HUES6 (cell line): ENCODE measurements at regions not wholly inside any gene's neighbourhood (a gene's known extent, or its start where the extent isn't known, plus 50 kb on each side); places are given as distances from the start of the nearest gene placed in this dataset.

Experiments used
- H3K27ac ChIP-seq: 2 replicates; pipeline ENCODE4 v1.7.0; 2013; ENCODE audit warnings: low read depth, mild to moderate bottlenecking, low read length, inconsistent platforms
- H3K27me3 ChIP-seq: 2 replicates; pipeline ENCODE4 v1.6.1; 2013; ENCODE audit warnings: low read length; ENCODE audit not compliant: control insufficient read depth, insufficient read depth
- H3K36me3 ChIP-seq: 2 replicates; pipeline ENCODE4 v1.6.1; 2013; ENCODE audit warnings: low read length; ENCODE audit not compliant: control insufficient read depth, insufficient read depth
- H3K4me1 ChIP-seq: 2 replicates; pipeline ENCODE4 v1.6.1; 2013; ENCODE audit warnings: low read length; ENCODE audit not compliant: control insufficient read depth, insufficient read depth
- H3K4me3 ChIP-seq: 2 replicates; pipeline ENCODE4 v1.5.1; 2013; ENCODE audit warnings: low read depth, low read length
- H3K9ac ChIP-seq: one replicate; pipeline ENCODE4 v1.6.1; 2013; ENCODE audit warnings: mild to moderate bottlenecking, low read length
- H3K9me3 ChIP-seq: 2 replicates; pipeline ENCODE4 v1.6.1; 2013; ENCODE audit warnings: low read depth, low read length; ENCODE audit not compliant: control insufficient read depth, insufficient read depth

GRCh38 chr3:168416446-168416845 is 320.7 kb upstream of the GOLIM4 start:
- Histone ChIP-seq H3K9me3 (no peaks in the 10 kb centered on the region), H3K4me3 (no peak overlapping the region), H3K27ac (no peak overlapping the region), H3K36me3 (no peaks in the 10 kb centered on the region), H3K4me1 (peaks cover 10% of the 10 kb centered on the region; the same call in 1 of the 2 replicates), H3K27me3 (no peaks in the 10 kb centered on the region), H3K9ac (no peak overlapping the region)

DNA sequence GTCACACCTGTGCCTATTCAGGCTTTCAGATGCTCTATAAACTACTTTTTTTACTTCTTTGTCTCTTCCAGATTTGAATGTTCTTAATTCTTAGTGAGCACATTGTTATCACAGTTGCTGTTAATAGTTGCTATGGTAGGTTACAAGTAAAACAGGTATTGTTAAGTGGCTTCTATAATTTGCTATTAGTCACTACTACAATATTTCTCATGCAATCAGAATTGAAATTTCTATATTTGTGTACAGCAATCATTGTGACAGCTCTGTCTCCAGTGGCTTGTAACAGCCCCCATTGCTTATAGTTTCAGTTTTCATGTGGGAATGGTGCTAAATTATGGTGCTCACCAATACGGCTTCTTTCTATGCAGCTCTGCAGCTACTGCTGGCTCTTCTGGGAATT is 318.4 kb upstream of the GOLIM4 start:
- Histone ChIP-seq H3K9me3 (no peaks in the 10 kb centered on the region), H3K27me3 (no peaks in the 10 kb centered on the region), H3K4me3 (no peak overlapping the region), H3K4me1 (peaks cover 10% of the 10 kb centered on the region; the same call in 1 of the 2 replicates), H3K9ac (no peak overlapping the region), H3K27ac (no peak overlapping the region), H3K36me3 (no peaks in the 10 kb centered on the region)

- no peak overlapping the region for H3K9ac ChIP-seq
- H3K27ac ChIP-seq: no peak overlapping the region
Measured at GRCh38 chr3:168407381-168407780, 311.7 kb upstream of the GOLIM4 start.

DNA sequence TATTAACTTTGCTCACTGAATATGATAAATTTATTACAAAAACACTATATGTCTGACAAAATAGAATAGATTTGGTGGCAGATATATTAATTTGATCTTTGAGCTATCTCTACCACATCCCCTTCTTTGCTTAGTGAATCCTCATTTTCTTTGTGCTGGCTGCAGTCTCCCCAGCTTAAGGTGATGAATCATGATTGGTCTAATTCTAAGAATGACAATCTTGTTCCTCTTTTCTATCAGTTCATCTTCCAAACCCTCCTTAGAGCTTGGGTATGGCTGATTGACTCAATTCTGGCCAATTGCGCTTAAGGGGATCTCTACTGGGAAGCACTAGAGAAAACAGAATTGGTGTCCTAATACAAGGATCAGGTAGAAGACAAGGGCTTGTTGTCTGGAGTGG is 309.6 kb upstream of the GOLIM4 start:
- Histone ChIP-seq H3K27me3 (no peaks in the 10 kb centered on the region), H3K36me3 (no peaks in the 10 kb centered on the region), H3K9ac (no peak overlapping the region)

More at GRCh38 chr3:168407381-168407780, 311.7 kb upstream of the GOLIM4 start:
- Histone ChIP-seq H3K36me3 (no peaks in the 10 kb centered on the region), H3K4me1 (peaks cover 6% of the 10 kb centered on the region; the same call in 1 of the 2 replicates), H3K4me3 (no peak overlapping the region), H3K27me3 (no peaks in the 10 kb centered on the region), H3K9me3 (no peaks in the 10 kb centered on the region)

GRCh38 chr3:168398371-168399025 is 302.8 kb upstream of the GOLIM4 start:
- Histone ChIP-seq H3K9me3 (no peaks in the 10 kb centered on the region), H3K27ac (no peak overlapping the region), H3K4me3 (no peak overlapping the region), H3K4me1 (peaks cover 7% of the 10 kb centered on the region; the same call in 1 of the 2 replicates), H3K27me3 (no peaks in the 10 kb centered on the region), H3K9ac (no peak overlapping the region), H3K36me3 (no peaks in the 10 kb centered on the region)

More for the DNA sequence above, 309.6 kb upstream of the GOLIM4 start:
- H3K9me3 ChIP-seq: no peaks in the 10 kb centered on the region
- H3K4me3 ChIP-seq: no peak overlapping the region
- peaks cover 6% of the 10 kb centered on the region; the same call in 1 of the 2 replicates for H3K4me1 ChIP-seq
- H3K27ac ChIP-seq: no peak overlapping the region

DNA sequence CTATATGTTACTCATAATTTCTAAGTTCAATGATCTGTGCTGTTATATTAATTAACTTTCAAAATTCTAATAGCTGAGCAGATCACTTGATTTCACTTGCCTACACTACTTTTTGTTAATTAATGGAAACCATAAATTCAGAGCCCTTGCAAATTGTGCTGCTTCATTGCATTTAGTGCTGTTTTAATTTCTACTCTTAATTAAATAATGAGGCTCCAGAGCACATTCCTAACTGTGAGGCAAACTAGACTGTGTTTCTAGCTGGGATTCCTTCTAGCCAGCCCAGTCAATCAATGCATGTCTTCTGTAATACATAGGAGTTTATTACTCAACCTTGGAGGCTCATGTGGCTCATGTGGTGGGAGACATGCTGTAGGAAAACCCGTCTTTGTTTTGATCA is 301.1 kb upstream of the GOLIM4 start:
- H3K4me3 ChIP-seq: no peak overlapping the region
- no peak overlapping the region for H3K27ac ChIP-seq
- no peak overlapping the region for H3K9ac ChIP-seq
- no peaks in the 10 kb centered on the region for H3K36me3 ChIP-seq
- no peaks in the 10 kb centered on the region for H3K9me3 ChIP-seq
- peaks cover 7% of the 10 kb centered on the region; the same call in 1 of the 2 replicates for H3K4me1 ChIP-seq
- H3K27me3 ChIP-seq: no peaks in the 10 kb centered on the region

- no peaks in the 10 kb centered on the region for H3K36me3 ChIP-seq
- no peaks in the 10 kb centered on the region for H3K27me3 ChIP-seq
- no peak overlapping the region for H3K4me3 ChIP-seq
- no peak overlapping the region for H3K27ac ChIP-seq
- peaks cover 7% of the 10 kb centered on the region; the same call in 1 of the 2 replicates for H3K4me1 ChIP-seq
- H3K9ac ChIP-seq: no peak overlapping the region
- no peaks in the 10 kb centered on the region for H3K9me3 ChIP-seq
Measured at GRCh38 chr3:168395551-168395950, 299.8 kb upstream of the GOLIM4 start.

- H3K27ac ChIP-seq: no peak overlapping the region
- H3K9me3 ChIP-seq: no peaks in the 10 kb centered on the region
- no peaks in the 10 kb centered on the region for H3K36me3 ChIP-seq
- H3K4me3 ChIP-seq: no peak overlapping the region
- H3K27me3 ChIP-seq: no peaks in the 10 kb centered on the region
- peaks cover 7% of the 10 kb centered on the region; the same call in 1 of the 2 replicates for H3K4me1 ChIP-seq
- no peak overlapping the region for H3K9ac ChIP-seq
Measured at GRCh38 chr3:168394439-168394838, 298.7 kb upstream of the GOLIM4 start.

DNA sequence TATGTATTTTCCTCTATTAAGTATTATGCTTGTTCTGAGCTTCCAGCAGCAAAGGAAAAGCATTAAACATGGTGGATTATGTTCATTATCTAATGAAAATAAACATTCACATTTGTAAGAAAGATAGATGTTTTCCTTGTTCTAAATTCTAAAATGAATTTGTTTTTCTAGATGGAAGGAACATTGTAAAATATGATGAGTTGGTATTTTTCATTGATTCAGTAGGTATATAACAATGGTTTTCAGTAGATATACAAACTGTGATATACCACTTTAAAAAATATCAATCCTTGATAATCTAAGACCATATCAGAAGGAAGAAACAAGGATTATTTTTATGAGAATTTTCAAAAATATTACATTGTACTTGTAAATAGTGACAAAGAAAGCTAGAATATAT is 290.6 kb upstream of the GOLIM4 start:
- Histone ChIP-seq H3K27me3 (no peaks in the 10 kb centered on the region), H3K4me3 (no peak overlapping the region), H3K9me3 (no peaks in the 10 kb centered on the region)

DNA sequence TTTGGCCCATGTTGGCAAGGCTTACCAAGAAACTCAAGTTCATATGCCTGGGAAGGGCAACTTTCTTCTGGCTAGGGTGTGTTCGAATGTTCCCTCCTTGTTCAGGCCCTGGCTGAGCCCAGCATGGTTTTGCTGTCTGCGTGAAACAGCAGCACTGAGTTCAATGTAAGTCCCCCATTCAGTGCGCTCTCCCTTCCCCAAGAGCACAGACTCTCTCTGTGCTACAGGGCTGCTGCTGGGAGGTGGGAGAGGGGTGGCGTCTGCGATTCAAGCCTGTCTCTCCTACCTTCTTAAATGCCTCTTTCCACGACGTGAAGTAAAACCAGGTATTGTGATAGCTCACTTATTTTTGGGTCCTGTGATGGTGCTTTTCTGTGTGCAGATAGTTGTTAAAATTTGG is 289.3 kb upstream of the GOLIM4 start:
- Histone ChIP-seq H3K4me3 (no peak overlapping the region), H3K9ac (no peak overlapping the region), H3K9me3 (no peaks in the 10 kb centered on the region), H3K27me3 (no peaks in the 10 kb centered on the region), H3K4me1 (no peaks in the 10 kb centered on the region), H3K36me3 (no peaks in the 10 kb centered on the region), H3K27ac (no peak overlapping the region)

More for the DNA sequence above, 290.6 kb upstream of the GOLIM4 start:
- Histone ChIP-seq H3K27ac (no peak overlapping the region), H3K9ac (no peak overlapping the region), H3K36me3 (no peaks in the 10 kb centered on the region), H3K4me1 (no peaks in the 10 kb centered on the region)

DNA sequence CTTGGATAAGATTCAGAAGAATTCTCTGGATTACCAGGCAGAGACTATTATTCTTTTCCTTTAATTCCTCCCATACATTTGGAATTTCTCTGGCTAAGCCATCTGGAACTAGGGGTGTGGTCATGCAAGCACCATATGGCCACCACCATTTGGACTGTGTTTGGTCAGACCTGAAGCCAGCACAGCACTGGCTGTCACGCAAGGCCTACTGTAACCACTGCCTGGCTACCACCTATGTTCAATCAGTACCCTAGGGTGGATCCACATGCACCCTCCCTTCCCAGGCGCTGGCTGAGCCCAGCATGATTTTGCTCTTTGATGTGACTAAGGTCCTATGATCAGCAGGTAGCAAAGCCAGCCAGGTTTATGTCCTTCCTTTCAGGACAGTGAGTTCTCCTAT is 287.8 kb upstream of the GOLIM4 start:
- Histone ChIP-seq H3K9me3 (no peaks in the 10 kb centered on the region), H3K9ac (no peak overlapping the region), H3K27ac (no peak overlapping the region), H3K36me3 (no peaks in the 10 kb centered on the region), H3K4me1 (no peaks in the 10 kb centered on the region), H3K27me3 (no peaks in the 10 kb centered on the region), H3K4me3 (no peak overlapping the region)
